Stimulated activated effector memory CD8-positive, alpha-beta T cell treated with anti-CD3 and anti-CD28 coated beads, Interleukin-12 subunit alpha, Interleukin-12 subunit beta, amount 100 ng/mL, for 72 hours (primary cell): ENCODE measurements at regions not wholly inside any gene's neighbourhood (a gene's known extent, or its start where the extent isn't known, plus 50 kb on each side); places are given as distances from the start of the nearest gene placed in this dataset.

Experiments
- ATAC-seq: fragments of 150-1000 bp; cut with Tn5 transposase; 2 replicates; pipeline ENCODE4 v1.10.0; 2021
- DNase-seq, 2 donors: peaks; one replicate each; pipeline ENCODE4 v3.0.0; 2021 to 2022; ENCODE audit warnings: low spot score in 2 of 2
- H3K27ac Mint-ChIP-seq: one replicate; pipeline ENCODE4 v1.8.0; 2022; ENCODE audit warnings: mild to moderate bottlenecking, mixed read lengths
- H3K36me3 Mint-ChIP-seq: one replicate; pipeline ENCODE4 v1.8.0; 2022; ENCODE audit warnings: mild to moderate bottlenecking, mixed read lengths
- H3K4me1 Mint-ChIP-seq: one replicate; pipeline ENCODE4 v1.8.0; 2022; ENCODE audit warnings: mixed read lengths
- H3K4me3 Mint-ChIP-seq: one replicate; pipeline ENCODE4 v1.8.0; 2022; ENCODE audit warnings: mild to moderate bottlenecking, mixed read lengths
- H3K9me3 Mint-ChIP-seq: one replicate; pipeline ENCODE4 v1.8.0; 2022; ENCODE audit warnings: mixed read lengths

- H3K4me1 Mint-ChIP-seq: no peaks in the 10 kb centered on the region
- H3K4me3 Mint-ChIP-seq: no peak overlapping the region
- H3K9me3 Mint-ChIP-seq: peaks cover 14% of the 10 kb centered on the region
- ATAC-seq (no peak), DNase-seq (no peak)
- no peak overlapping the region for H3K27ac Mint-ChIP-seq
- no peaks in the 10 kb centered on the region for H3K36me3 Mint-ChIP-seq
Measured at GRCh38 chr5:85670417-85670816, 947.3 kb upstream of the COX7C start.

GRCh38 chr5:85671223-85671970 is 946.3 kb upstream of the COX7C start:
- Mint-ChIP-seq H3K9me3 (peaks cover 12% of the 10 kb centered on the region), H3K4me1 (no peaks in the 10 kb centered on the region), H3K36me3 (no peaks in the 10 kb centered on the region), H3K4me3 (no peak overlapping the region), H3K27ac (no peak overlapping the region)
- ATAC-seq (no peak), DNase-seq (no peak)

- Mint-ChIP-seq H3K36me3 (no peaks in the 10 kb centered on the region), H3K27ac (no peak overlapping the region), H3K9me3 (peaks cover 7% of the 10 kb centered on the region), H3K4me3 (no peak overlapping the region), H3K4me1 (no peaks in the 10 kb centered on the region)
- ATAC-seq (no peak), DNase-seq (no peak)
Measured at GRCh38 chr5:85681871-85682270, 935.9 kb upstream of the COX7C start.

- Mint-ChIP-seq H3K4me3 (no peak overlapping the region), H3K9me3 (no peaks in the 10 kb centered on the region), H3K4me1 (no peaks in the 10 kb centered on the region), H3K27ac (no peak overlapping the region), H3K36me3 (no peaks in the 10 kb centered on the region)
- DNase-seq (no peak), ATAC-seq (no peak)
Measured at GRCh38 chr5:85684351-85684750, 933.4 kb upstream of the COX7C start.

- H3K9me3 Mint-ChIP-seq: peaks cover 10% of the 10 kb centered on the region
- H3K4me1 Mint-ChIP-seq: no peaks in the 10 kb centered on the region
- H3K36me3 Mint-ChIP-seq: no peaks in the 10 kb centered on the region
- no peak overlapping the region for H3K27ac Mint-ChIP-seq
- ATAC-seq (no peak), DNase-seq (no peak)
- no peak overlapping the region for H3K4me3 Mint-ChIP-seq
Measured at GRCh38 chr5:85703296-85703695, 914.4 kb upstream of the COX7C start.

GRCh38 chr5:85709728-85710127 is 908.0 kb upstream of the COX7C start:
- H3K4me1 Mint-ChIP-seq: no peaks in the 10 kb centered on the region
- H3K9me3 Mint-ChIP-seq: peaks cover 16% of the 10 kb centered on the region
- no peak overlapping the region for H3K27ac Mint-ChIP-seq
- H3K4me3 Mint-ChIP-seq: no peak overlapping the region
- DNase-seq (no peak), ATAC-seq (no peak)
- no peaks in the 10 kb centered on the region for H3K36me3 Mint-ChIP-seq

- H3K9me3 Mint-ChIP-seq: peaks cover 22% of the 10 kb centered on the region
- no peak overlapping the region for H3K27ac Mint-ChIP-seq
- no peak for DNase-seq
- ATAC-seq: no peak
- no peaks in the 10 kb centered on the region for H3K36me3 Mint-ChIP-seq
- no peak overlapping the region for H3K4me3 Mint-ChIP-seq
- no peaks in the 10 kb centered on the region for H3K4me1 Mint-ChIP-seq
Measured at GRCh38 chr5:85716344-85717202, 901.2 kb upstream of the COX7C start.

GRCh38 chr5:85717203-85717563 is 900.6 kb upstream of the COX7C start:
- DNase-seq (no peak), ATAC-seq (no peak)
- no peaks in the 10 kb centered on the region for H3K4me1 Mint-ChIP-seq
- H3K36me3 Mint-ChIP-seq: no peaks in the 10 kb centered on the region
- no peak overlapping the region for H3K27ac Mint-ChIP-seq
- H3K4me3 Mint-ChIP-seq: no peak overlapping the region
- H3K9me3 Mint-ChIP-seq: peaks cover 22% of the 10 kb centered on the region

GRCh38 chr5:85732185-85732584 is 885.6 kb upstream of the COX7C start:
- H3K4me1 Mint-ChIP-seq: no peaks in the 10 kb centered on the region
- H3K4me3 Mint-ChIP-seq: no peak overlapping the region
- H3K27ac Mint-ChIP-seq: no peak overlapping the region
- H3K9me3 Mint-ChIP-seq: peaks cover 8% of the 10 kb centered on the region
- DNase-seq (no peak), ATAC-seq (no peak)
- H3K36me3 Mint-ChIP-seq: no peaks in the 10 kb centered on the region

- DNase-seq (no peak), ATAC-seq (no peak)
- H3K9me3 Mint-ChIP-seq: peaks cover 14% of the 10 kb centered on the region
- no peaks in the 10 kb centered on the region for H3K4me1 Mint-ChIP-seq
- no peaks in the 10 kb centered on the region for H3K36me3 Mint-ChIP-seq
- H3K4me3 Mint-ChIP-seq: no peak overlapping the region
- H3K27ac Mint-ChIP-seq: no peak overlapping the region
Measured at GRCh38 chr5:85741972-85742371, 875.8 kb upstream of the COX7C start.

GRCh38 chr5:85760519-85760918 is 857.2 kb upstream of the COX7C start:
- Mint-ChIP-seq H3K4me1 (no peaks in the 10 kb centered on the region), H3K4me3 (no peak overlapping the region), H3K9me3 (peaks cover 12% of the 10 kb centered on the region), H3K27ac (no peak overlapping the region), H3K36me3 (no peaks in the 10 kb centered on the region)
- ATAC-seq: no peak
- DNase-seq: no peak

GRCh38 chr5:85769347-85769746 is 848.4 kb upstream of the COX7C start:
- no peak overlapping the region for H3K27ac Mint-ChIP-seq
- no peaks in the 10 kb centered on the region for H3K4me1 Mint-ChIP-seq
- no peak for ATAC-seq
- no peak overlapping the region for H3K4me3 Mint-ChIP-seq
- no peak for DNase-seq
- peaks cover 20% of the 10 kb centered on the region for H3K9me3 Mint-ChIP-seq
- no peaks in the 10 kb centered on the region for H3K36me3 Mint-ChIP-seq

- DNase-seq (no peak), ATAC-seq (no peak)
- Mint-ChIP-seq H3K4me1 (no peaks in the 10 kb centered on the region), H3K27ac (no peak overlapping the region), H3K9me3 (peaks cover 4% of the 10 kb centered on the region), H3K36me3 (no peaks in the 10 kb centered on the region), H3K4me3 (no peak overlapping the region)
Measured at GRCh38 chr5:85784746-85785145, 833.0 kb upstream of the COX7C start.

- Mint-ChIP-seq H3K4me1 (no peaks in the 10 kb centered on the region), H3K36me3 (no peaks in the 10 kb centered on the region), H3K4me3 (no peak overlapping the region), H3K27ac (no peak overlapping the region), H3K9me3 (no peaks in the 10 kb centered on the region)
- no peak for DNase-seq
- ATAC-seq: no peak
Measured at GRCh38 chr5:85813146-85813545, 804.6 kb upstream of the COX7C start.

GRCh38 chr5:85814596-85814995 is 803.1 kb upstream of the COX7C start:
- ATAC-seq: no peak

More at GRCh38 chr5:85814596-85814995, 803.1 kb upstream of the COX7C start:
- H3K27ac Mint-ChIP-seq: no peak overlapping the region
- H3K9me3 Mint-ChIP-seq: no peaks in the 10 kb centered on the region
- H3K4me3 Mint-ChIP-seq: no peak overlapping the region
- H3K4me1 Mint-ChIP-seq: no peaks in the 10 kb centered on the region
- no peak for DNase-seq
- H3K36me3 Mint-ChIP-seq: no peaks in the 10 kb centered on the region
